Heart right ventricle (tissue), 16 donors: ENCODE measurements at regions not wholly inside any gene's neighbourhood (a gene's known extent, or its start where the extent isn't known, plus 50 kb on each side); places are given as distances from the start of the nearest gene placed in this dataset.
"Not testable (repeated sequence)": the region's sequence is repeated elsewhere in the genome, so short reads cannot be mapped to it uniquely, and the experiment has no call there.

Source experiments
- ATAC-seq, 8 donors: fragments of 200-7000 bp; cut with Tn5 transposase; one replicate each; pipeline ENCODE4 v1.9.1; 2020; ENCODE audit warnings: mild to moderate bottlenecking in 8 of 8, moderate library complexity in 8 of 8, moderate number of reproducible peaks in 1 of 8
- DNase-seq, 2 donors: peaks; one replicate each; pipeline ENCODE4 v3.0.0-alpha.2; 2020
- H3K27ac ChIP-seq, 10 donors: fragments of 200-600 bp; sonication (generic) in 2 of 10; one replicate each; pipeline versions ENCODE4 v1.5.0 to v1.8.0; 2020 to 2022; ENCODE audit warnings: mild to moderate bottlenecking in 3 of 10
- H3K27me3 ChIP-seq, 7 donors: fragments of 200-600 bp; one replicate each; pipeline ENCODE4 v1.8.0; 2021 to 2022; ENCODE audit warnings: mild to moderate bottlenecking in 2 of 7
- H3K36me3 ChIP-seq, 9 donors: fragments of 200-600 bp; sonication (generic) in 1 of 9; one replicate each; pipeline versions ENCODE4 v1.5.0 to v1.8.0; 2020 to 2022; ENCODE audit warnings: mild to moderate bottlenecking in 2 of 9
- H3K4me1 ChIP-seq, 9 donors: fragments of 200-600 bp; sonication (generic) in 1 of 9; one replicate each; pipeline versions ENCODE4 v1.5.0 to v1.8.0; 2020 to 2022; ENCODE audit warnings: mild to moderate bottlenecking in 4 of 9
- H3K4me3 ChIP-seq, 10 donors: fragments of 200-600 bp; sonication (generic) in 2 of 10; one replicate each; pipeline versions ENCODE4 v1.5.0 to v1.8.0; 2020 to 2022; ENCODE audit warnings: mild to moderate bottlenecking in 7 of 10, moderate library complexity in 2 of 10
- H3K9me3 ChIP-seq, 11 donors: fragments of 200-600 bp in 10 of 11; sonication (generic) in 2 of 11; one replicate each; pipeline versions ENCODE4 v1.5.0 to v1.8.0; 2013 to 2022; ENCODE audit warnings: mild to moderate bottlenecking in 2 of 11, control low read depth in 1 of 11, moderate library complexity in 1 of 11
- WGBS, 2 donors: extraction: QIAGEN DNeasy Blood & Tissue Kit; methylation state at CpG; one replicate each; pipeline ENCODE4 v1.1.7; 2013; ENCODE audit warnings: inconsistent platforms in 1 of 2; 5-methylcytosine and 5-hydroxymethylcytosine counted together
- intact Hi-C, 10 donors: fragments of 100-400 bp; cut with DNase I; formaldehyde crosslinking; loops; one replicate each; pipeline versions ENCODE4 v1.11.1 to v1.14.2; 2022
- TF ChIP-seq, protein P1 (sequence below), 9 donors: fragments of 200-600 bp; sonication (generic) in 2 of 9; IDR thresholded peaks; one replicate each; pipeline versions ENCODE4 v1.5.0 to v1.8.0; 2021 to 2022; ENCODE audit warnings: antibody characterized with exemption in 9 of 9, mild to moderate bottlenecking in 5 of 9, moderate library complexity in 1 of 9
- donor health status: Arrhythmogenic right ventricular cardiomyopathy.
- donor health status: ischemic (EF 13 %, LVEDD 7.1; RV severe dilation, severe dysfunction).
- donor health status: healthy with polysubstance abuse.
- donor health status: DM: no; HTN: yes; CAD: no.
- donor health status: DM: no; HTN: no; CAD: no.
- donor health status: ischemic (EF 25% LVEDD 6.9; RV normal size, moderate dysfunction).
- donor health status: ischemic (EF 25% LVEDD 5.7; RV mildly dilated, moderate dysfunction).
- donor health status: healthy.
- donor health status: DM: yes; HTN: yes; CAD: no.
- donor health status: Ischemic cardiomyopathy.
- donor health status: ischemic (EF 35%, LVEDD 5.7; RV mildly dilated, moderate dysfunction).
- donor health status: nonischemic (EF 11% LVEDD 7.7; RV severe dilation, severe dysfunction).
- donor health status: DM: yes; HTN: yes; CAD: no.
- donor health status: PGD.
- donor health status: ischemic (EF 29% LVEDD 5.4; RV normal size, mild dysfunction).
- donor health status: nonischemic (EF 23%, LVEDD 6.1; RV moderate dilation, normal function).

DNA sequence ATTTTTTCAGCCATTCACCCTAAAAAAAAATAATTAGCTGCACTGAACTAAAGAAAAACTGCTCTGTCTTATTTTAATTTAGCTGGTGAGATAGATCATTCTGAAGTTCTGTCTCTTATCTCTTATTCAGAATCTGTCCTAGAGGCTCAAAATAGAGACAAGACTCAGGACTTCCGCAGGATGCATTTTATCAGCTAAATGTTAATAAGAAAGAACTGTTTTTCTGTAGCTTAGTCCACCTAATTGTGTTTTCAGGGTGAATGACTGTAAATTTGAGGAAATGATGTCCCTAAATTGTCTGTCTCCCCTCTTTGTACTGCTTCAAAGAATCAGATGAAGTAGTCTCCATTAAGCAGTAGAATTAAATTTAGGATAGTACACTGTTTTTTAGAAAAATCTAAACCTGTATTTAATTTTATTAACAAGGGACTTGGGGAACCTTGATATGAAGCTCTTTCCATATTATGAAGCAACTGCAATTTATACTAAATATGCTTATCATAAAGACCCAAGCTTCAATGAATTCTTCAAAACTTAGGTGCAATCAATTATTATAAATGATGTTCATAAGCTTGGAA is 671.9 kb downstream of the RWDD3 start:
- H3K27ac ChIP-seq = no peak overlapping the region
- 39 to 55% methylated on average over 1 of the region's 1 CpG for WGBS, 2 donors
- peaks cover 0 to 9% (median 0%) of the 10 kb centered on the region in 11 donors for H3K9me3 ChIP-seq
- intact Hi-C loops = no loop called here
- H3K36me3 ChIP-seq = no peaks in the 10 kb centered on the region
- TF ChIP-seq, protein P1, sequence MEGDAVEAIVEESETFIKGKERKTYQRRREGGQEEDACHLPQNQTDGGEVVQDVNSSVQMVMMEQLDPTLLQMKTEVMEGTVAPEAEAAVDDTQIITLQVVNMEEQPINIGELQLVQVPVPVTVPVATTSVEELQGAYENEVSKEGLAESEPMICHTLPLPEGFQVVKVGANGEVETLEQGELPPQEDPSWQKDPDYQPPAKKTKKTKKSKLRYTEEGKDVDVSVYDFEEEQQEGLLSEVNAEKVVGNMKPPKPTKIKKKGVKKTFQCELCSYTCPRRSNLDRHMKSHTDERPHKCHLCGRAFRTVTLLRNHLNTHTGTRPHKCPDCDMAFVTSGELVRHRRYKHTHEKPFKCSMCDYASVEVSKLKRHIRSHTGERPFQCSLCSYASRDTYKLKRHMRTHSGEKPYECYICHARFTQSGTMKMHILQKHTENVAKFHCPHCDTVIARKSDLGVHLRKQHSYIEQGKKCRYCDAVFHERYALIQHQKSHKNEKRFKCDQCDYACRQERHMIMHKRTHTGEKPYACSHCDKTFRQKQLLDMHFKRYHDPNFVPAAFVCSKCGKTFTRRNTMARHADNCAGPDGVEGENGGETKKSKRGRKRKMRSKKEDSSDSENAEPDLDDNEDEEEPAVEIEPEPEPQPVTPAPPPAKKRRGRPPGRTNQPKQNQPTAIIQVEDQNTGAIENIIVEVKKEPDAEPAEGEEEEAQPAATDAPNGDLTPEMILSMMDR (IDR thresholded peaks at IDR 0.05) = no peak
- H3K4me1 ChIP-seq = no peaks in the 10 kb centered on the region
- ATAC-seq = no peak
- no peaks in the 10 kb centered on the region for H3K27me3 ChIP-seq
- H3K4me3 ChIP-seq = no peak overlapping the region
- no peak for DNase-seq

DNA sequence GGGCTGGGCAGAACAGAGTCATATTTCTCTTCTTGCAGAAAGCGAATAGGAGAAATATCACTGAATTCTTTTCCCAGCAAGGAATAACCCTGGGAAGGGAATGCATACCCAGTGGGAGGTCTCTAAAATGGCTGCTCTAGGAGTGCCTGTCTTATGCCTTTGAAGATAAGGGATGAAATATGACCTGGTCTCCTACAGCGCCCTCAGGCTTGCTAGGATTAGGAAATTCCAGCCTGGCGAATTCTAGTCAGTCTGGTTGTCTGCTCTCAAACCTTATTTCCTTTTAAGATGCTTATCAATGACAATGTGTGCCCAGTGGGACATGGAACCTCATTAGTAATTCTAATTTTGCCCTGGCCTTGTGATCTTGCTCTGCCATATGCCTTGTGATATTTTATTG is 677.7 kb downstream of the RWDD3 start:
- peaks cover 0 to 62% (median 11%) of the 10 kb centered on the region in 11 donors for H3K9me3 ChIP-seq
- H3K4me1 ChIP-seq, DNase-seq, H3K36me3 ChIP-seq, H3K27me3 ChIP-seq, intact Hi-C loops, H3K27ac ChIP-seq, H3K4me3 ChIP-seq, ATAC-seq: not testable (repeated sequence)
- WGBS, 2 donors = 83 to 85% methylated on average over 3 of the region's 3 CpGs

DNA sequence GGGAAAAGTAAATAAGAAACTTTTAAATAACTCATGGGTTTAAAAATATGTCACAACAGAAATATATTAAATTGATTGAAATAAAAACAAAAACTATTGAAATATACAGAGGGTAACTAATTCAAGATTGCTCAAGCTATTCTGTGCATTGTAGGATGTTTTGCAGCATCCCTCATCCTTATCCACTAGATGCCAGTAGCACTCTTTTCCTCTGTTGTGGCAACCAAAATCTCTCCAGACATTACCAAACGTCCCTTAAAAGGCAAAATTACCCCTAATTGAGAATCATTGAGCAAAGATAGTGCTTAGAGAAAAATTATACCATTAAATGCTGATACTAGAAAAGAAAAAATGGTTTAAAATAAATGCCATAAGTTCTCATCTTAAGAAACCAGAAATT is 682.6 kb downstream of the RWDD3 start:
- Histone ChIP-seq H3K4me3 (no peak overlapping the region), H3K4me1 (no peaks in the 10 kb centered on the region), H3K36me3 (no peaks in the 10 kb centered on the region), H3K9me3 (peaks cover 0 to 55% (median 9%) of the 10 kb centered on the region in 11 donors), H3K27ac (no peak overlapping the region), H3K27me3 (no peaks in the 10 kb centered on the region)
- WGBS, 2 donors = 13 to 19% methylated on average over 1 of the region's 1 CpG
- DNase-seq (no peak), ATAC-seq (no peak)
- intact Hi-C loops = no loop called here
- TF ChIP-seq, protein P1 (IDR thresholded peaks at IDR 0.05) = peak in 4 of 9 donors; percentile 15 to 28 (median 21)

DNA sequence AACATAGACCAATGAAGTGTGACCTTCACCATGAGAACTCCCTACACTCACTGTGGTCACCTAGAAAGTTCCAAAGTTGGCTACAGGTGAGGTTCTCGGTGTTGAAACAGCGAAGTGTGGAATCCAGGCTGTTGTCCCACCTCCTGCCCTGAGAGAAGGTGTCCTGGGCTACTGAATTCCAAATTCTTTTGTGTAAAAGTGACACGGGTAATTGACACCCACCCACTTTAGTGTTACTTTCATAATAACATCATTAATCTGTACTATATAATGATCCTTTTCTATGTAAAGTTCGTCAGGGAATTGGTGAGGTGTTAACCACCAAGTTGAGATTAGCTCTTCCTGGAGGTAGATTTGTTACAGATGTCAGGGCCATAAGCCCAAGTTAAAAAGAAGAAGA is 690.7 kb downstream of the RWDD3 start:
- Histone ChIP-seq H3K4me3 (no peak overlapping the region), H3K9me3 (peaks cover 0 to 7% (median 0%) of the 10 kb centered on the region in 11 donors), H3K27ac (no peak overlapping the region), H3K36me3 (no peaks in the 10 kb centered on the region), H3K27me3 (no peaks in the 10 kb centered on the region), H3K4me1 (no peaks in the 10 kb centered on the region)
- DNase-seq = no peak
- intact Hi-C loops = no loop called here
- 87 to 92% methylated on average over 4 of the region's 4 CpGs for WGBS, 2 donors
- TF ChIP-seq, protein P1 (IDR thresholded peaks at IDR 0.05) = no peak
- no peak for ATAC-seq

DNA sequence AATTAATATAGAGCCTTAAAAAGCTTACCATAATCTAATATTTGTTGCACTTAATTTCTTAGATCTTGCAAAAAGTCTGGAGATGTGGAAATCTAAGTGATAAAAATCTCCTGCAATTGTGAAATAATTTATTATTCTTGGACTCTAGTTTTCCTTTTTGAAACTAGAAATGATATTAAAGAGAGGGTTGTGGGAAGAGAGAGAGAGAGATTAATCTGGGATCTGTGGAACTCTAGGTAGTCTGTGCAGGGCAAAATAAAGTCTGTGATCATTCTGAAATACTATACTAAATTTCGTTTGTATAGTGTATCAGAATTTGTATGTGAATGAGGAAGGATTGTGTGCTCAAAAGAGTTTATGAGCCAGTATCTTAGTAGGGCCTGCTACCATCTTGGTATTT is 692.3 kb downstream of the RWDD3 start:
- Histone ChIP-seq H3K9me3 (peaks cover 0 to 7% (median 0%) of the 10 kb centered on the region in 11 donors), H3K27me3 (no peaks in the 10 kb centered on the region), H3K4me3 (no peak overlapping the region), H3K4me1 (no peaks in the 10 kb centered on the region), H3K27ac (no peak overlapping the region), H3K36me3 (no peaks in the 10 kb centered on the region)
- no peak for DNase-seq
- intact Hi-C loops = no loop called here
- WGBS, 2 donors = 48 to 61% methylated on average over 1 of the region's 1 CpG
- TF ChIP-seq, protein P1 (IDR thresholded peaks at IDR 0.05) = no peak
- no peak for ATAC-seq
